Kasumi-1 (cell line): ENCODE measurements at regions not wholly inside any gene's neighbourhood (a gene's known extent, or its start where the extent isn't known, plus 50 kb on each side); places are given as distances from the start of the nearest gene placed in this dataset.
"Not testable (repeated sequence)": the region's sequence is repeated elsewhere in the genome, so short reads cannot be mapped to it uniquely, and the experiment has no call there.

Experiments
- DNase-seq, 2 experiments: peaks; one replicate each; lab custom pipeline; 2025; lab: John Stamatoyannopoulos, UW

GRCh38 chr10:117601716-117602115 lies 59.2 kb downstream of the EMX2 start:
- no peak for DNase-seq

DNA sequence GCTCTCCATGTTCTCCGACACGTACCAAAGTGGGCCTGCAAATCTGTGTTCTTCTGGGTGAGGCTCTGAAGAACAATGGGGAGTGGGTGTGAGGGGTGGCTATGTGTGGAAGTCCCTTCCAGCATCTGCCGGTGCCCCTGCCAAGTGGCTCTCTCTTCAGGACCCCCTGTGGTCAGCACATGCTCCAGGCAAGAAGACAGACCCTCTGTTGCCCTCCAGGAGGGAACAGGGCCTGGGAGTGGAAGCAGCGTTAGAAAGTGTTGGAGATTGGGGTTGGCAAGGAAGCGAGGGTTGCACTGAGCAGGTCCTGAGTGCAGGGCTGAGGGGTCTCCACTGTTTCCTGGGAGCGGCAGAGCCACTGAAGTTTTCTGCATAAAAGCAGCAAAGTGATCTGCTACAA lies 60.5 kb downstream of the EMX2 start:
- DNase-seq: no peak

- DNase-seq: no peak
Observed at GRCh38 chr10:117603726-117604125, 61.2 kb downstream of the EMX2 start.

DNA sequence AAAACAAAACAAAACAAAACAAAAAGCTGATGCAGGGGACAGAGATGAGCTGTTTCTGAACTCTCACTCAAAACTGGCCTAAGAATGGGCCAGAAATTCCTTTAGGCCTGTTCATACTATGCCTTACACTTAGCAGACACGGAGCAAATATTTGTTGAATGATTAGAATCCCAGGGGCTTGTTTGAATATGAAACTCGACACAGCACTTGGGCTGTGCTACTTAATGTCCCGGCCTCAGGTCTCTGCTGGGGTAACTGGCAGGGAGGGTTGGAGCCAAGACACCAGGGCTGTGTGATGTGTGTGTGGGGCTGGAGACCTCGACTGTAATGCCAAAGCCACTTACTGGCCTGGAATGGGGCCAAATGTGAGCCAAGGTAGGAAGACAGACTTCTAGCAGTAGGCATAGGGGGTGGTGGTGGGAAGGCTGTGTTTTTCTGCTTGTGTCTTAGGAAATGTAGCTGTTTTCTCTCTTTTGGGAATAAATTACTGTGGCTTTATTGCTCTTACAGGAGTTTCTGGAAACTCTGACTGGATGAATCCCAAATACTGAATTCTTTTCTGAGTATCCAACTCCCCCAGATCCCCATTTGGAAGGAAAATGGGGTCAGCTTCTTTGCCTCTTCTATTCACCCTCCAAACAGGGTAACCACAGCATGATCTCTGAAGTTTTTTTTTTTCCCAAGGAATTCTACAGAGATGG lies 66.7 kb downstream of the EMX2 start:
- DNase-seq: no peak

- no peak for DNase-seq
Observed at GRCh38 chr10:117609796-117610170, 67.2 kb downstream of the EMX2 start.

DNA sequence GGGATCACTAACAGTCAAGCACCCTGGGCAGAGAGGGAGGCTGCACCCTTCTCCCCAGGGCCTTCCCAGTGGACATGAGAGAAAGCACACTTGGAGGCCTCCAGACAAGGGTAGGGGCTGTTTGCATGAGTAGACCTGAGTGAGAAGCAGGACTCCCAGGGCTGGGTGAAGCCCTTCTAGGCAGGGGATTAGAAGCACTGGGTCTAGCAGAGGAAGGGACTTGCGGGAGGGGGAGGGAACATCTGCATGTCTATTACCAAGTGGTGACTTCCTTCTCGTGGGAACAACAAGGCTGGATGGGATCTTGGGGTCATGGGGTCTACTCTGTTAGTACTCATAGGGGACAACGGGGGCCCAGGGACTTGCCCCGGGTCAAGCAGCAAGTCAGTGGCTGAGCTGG lies 67.8 kb downstream of the EMX2 start:
- DNase-seq: no peak

- no peak for DNase-seq
Observed at GRCh38 chr10:117612113-117612512, 69.6 kb downstream of the EMX2 start.

- DNase-seq: no peak
Observed at GRCh38 chr10:117615649-117616048, 73.1 kb downstream of the EMX2 start.

DNA sequence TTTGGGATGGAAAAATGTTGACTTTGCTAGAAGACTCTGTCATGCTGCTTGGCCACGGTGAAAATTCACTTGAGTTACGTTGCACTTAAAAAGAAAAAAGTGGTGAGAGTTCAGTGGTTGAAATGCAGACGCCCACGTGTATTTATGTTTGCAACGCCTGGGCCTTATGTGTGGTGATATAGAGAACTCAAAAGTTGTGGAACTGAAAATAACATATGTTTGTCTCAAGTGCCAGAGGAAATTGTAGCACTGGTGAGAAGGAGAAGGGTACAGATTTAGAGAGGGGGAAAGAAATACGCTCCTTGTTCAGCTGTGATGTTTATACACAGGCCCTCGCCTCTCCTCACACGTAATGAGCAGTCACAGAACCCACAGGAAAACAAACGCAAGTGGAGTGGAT lies 73.6 kb downstream of the EMX2 start:
- DNase-seq: no peak

DNA sequence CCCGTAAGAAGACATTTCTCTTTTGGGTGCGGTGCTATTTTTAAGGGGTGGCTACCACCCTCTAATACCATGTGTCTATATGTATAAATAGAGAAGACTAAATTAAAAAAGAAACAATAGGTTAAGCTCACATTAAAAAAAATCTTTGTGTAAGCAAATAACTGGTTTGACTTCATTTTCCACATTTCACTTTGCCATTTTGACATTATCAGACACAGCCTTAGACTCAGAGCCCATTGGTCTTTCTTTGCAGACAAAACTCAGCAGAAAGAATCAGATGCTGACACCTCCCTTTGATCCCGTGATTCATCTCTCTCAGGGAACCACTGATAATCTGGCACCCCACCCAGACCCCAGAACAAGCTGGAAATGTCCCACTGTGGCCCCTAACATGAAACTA lies 74.5 kb downstream of the EMX2 start:
- no peak for DNase-seq

DNA sequence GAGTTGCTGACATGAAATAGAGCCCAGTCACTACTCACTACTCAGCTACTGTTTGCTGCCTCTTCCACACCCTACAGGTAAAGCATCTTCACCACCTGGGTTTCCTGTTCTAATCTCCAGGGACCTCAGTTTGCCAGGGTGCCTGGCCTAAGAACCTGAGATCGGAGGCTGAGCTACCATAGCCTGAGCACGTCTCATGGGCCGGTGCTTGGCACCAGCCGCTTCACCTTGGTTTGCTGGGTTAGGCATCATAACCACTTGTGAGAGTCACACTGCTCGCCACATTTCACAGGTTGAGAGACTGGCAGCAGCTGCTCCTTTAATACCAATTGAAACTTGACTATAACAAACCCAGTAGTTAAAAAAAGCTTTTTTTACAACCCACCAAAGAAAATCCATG lies 75.1 kb downstream of the EMX2 start:
- DNase-seq: no peak

DNA sequence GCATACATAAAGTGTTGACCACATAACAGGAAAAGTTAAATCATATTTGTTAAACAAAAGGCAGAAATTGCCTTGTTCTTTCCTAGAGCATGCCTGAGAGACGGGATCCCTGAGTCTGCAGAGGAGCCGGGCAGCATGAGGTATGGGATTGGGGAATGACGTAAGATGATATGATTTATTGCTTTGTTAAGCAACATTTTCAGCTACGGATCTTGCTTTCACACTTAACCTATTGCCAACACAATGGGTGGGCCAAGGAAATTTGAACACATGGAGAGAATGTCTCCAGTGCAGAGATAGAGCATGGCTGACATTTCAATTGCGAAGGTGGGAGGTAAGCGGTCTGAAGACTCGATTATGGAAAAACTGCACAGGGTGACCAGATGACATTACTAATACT lies 76.7 kb downstream of the EMX2 start:
- DNase-seq: no peak

- DNase-seq: no peak
Observed at GRCh38 chr10:117619707-117620405, 77.3 kb downstream of the EMX2 start.

GRCh38 chr10:117621196-117621595 lies 78.7 kb downstream of the EMX2 start:
- no peak for DNase-seq

- no peak for DNase-seq
Observed at GRCh38 chr10:117621795-117622420, 79.4 kb downstream of the EMX2 start.

DNA sequence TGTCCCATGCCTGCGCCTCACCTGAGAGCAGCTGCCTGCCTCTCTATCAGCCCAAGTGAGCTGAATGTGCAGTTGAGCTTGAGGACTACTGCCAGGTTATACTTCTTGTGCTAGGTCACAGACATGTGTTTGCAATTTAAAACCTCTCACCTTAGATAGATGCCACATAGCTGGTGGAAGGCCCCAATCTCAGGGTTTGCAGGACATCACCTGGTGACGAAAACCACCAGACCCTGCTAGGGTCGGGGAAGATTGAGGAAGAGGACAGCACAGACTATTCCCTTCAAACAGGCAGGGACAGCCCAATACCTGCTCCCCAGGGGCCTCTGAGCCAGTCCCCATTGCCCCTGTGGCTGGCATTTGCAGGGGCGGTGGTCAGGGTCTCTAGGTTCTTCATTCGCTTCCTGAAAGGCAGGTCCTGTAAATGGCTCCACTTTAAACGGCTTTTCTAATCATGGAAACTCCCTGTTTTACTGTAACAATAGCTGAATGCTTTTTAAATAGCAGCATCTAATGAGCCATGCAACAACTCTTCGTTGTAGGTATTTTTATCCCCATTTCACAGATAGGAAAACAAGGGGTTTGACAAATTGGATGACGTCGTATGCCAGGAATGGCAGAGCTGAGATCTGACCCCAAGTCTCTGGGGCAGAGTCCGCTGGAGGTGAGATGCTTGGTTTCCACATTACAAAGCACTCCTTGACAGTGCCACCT lies 80.1 kb downstream of the EMX2 start:
- DNase-seq: no peak

DNA sequence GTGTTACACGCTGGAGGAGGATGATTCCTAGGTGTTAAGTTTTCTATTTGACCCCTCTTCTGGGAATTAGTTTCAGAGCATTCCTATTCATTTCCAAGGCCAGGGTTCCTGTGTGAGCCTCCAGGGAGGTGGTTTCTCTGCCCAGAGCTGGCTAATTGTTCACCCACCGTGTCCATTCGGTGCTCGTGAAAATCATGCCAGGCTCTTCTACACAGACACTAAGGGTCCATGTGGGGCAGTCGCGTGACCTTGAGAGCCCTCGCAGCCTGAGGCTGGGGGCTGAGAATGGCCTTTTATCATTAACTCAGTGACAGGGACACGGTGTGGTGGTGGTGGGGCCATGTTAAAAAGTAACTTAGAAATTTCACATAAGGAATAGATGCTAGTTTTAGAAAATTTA lies 83.7 kb downstream of the EMX2 start:
- DNase-seq: no peak

DNA sequence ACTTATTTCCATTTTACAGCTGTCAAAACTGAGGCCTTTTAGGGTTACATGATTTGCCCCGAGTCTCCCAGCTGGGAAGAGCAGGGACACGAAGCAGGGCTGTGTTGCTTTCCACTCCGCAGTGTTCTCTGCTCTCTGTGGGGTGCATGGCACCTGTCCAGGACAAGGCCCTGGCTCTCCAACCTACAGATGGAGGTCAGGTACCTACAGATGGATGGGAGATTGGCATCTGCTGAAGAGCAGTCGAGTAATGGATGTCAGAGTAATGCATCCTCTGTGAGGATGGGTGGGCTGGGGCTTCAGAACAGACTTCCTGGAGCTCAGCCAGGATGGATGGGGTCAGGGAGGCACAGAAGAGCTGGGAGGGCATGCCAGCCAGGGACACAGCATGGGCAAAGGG lies 85.0 kb downstream of the EMX2 start:
- DNase-seq: no peak

DNA sequence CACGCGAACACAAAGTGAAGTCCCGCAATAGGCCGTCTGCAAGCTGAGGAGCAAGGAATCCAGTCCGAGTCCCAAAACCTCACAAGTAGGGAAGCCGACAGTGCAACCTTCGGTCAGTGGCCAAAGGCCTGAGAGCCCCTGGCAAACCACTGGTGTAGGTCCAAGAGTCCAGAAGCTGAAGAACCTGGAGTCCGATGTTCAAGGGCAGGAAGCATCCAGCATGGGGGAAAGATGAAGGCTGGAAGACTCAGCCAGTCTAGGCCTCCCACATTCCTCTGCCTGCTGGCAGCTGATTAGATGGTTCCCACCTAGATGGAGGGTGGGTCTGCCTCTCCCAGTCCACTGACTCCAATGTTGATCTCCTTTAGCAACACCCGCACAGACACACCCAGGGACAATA lies 87.2 kb downstream of the EMX2 start:
- DNase-seq: not testable (repeated sequence)

DNA sequence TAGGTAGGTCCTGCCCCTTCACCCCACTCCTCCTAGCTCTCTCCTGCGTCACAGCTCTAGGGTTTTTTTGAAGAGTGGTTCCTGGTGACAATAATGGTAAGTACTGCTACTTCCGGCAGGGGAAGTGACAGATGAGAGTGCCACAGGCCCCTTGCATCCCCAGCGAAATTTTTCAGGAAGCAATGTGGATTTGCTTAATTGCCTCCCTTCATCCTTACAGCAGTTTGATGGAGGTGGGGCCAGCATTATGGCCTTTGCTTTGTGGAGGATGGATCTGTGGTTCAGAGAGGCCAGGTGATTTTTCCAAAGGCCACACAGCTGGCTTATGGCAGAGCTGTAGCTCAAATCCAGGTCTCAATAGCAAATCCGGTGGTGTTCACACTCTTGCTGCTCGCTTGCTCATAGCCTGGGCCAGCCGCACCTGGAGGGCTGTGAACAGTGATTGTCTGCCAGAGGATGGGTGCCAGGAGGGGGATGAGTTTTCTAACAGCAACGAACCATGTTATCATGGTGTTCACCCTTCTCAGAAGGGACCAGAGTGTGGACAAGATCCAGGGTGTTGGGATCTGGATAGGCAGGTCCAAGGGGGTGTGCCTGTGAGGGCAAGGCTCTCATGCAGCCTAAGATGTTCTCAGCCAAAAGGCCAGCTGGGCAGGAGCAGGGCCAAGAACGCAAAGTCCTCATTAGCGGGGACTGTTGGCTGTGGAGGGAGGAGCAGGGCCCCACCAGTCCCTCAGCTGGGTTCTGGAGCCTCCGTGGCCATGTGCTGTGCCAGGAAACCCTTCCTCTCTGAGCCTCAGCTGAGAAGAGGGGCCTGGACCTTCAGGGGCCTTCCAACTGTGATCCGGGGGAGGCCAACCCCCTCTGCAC lies 89.0 kb downstream of the EMX2 start:
- no peak for DNase-seq

GRCh38 chr10:117632406-117632805 lies 89.9 kb downstream of the EMX2 start:
- no peak for DNase-seq

DNA sequence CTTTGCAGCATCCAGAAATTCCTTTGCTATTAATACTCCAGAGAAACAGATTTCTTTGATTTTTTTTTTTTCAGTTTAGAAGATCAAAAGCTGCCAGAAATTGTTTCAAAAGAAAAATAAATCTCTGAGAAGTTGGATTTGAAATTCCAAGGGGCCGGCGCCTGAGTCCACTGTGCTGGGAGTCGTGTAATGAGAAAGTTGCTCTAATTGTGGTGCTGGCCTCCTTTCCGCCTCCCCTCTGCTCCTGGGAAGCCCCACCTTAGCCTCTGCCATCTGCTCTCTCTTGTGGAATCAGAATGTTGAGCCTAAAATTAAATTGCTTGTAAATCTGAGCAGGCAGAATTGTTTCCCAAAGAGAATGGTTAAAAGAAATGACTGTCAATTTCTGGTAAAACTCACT lies 93.3 kb downstream of the EMX2 start:
- no peak for DNase-seq
